PC-3 (cell line): ENCODE measurements at regions not wholly inside any gene's neighbourhood (a gene's known extent, or its start where the extent isn't known, plus 50 kb on each side); places are given as distances from the start of the nearest gene placed in this dataset.
A peak's percentile ranks its signal among the peaks of the same experiment; 100 is the strongest.

Experiments
- ATAC-seq: fragments of 200-7000 bp; cut with Tn5 transposase; 2 replicates; pipeline ENCODE4 v1.9.1; 2020; ENCODE audit warnings: mild to moderate bottlenecking, moderate library complexity
- BruUV-seq: library from RNA; stranded (reverse); fragments of 400-500 nt; replicated peaks from 2 replicates; lab custom pipeline; 2021; lab: Mats Ljungman, UMichigan
- CTCF ChIA-PET: fragments of 300-600 bp; sonication (Branson Sonifier 250); formaldehyde crosslinking; loops from one replicate; lab custom pipeline; 2022; ENCODE audit warnings: antibody characterized with exemption; lab: Charles Lee
- POLR2A ChIA-PET: fragments of 300-600 bp; sonication (Branson Sonifier 250); formaldehyde crosslinking; loops from one replicate; lab custom pipeline; 2022; ENCODE audit warnings: antibody characterized with exemption; ENCODE audit not compliant: unreplicated experiment; lab: Charles Lee
- DNase-seq: peaks from one replicate; pipeline ENCODE4 v3.0.0-alpha.2; 2015
- H2AFZ ChIP-seq: fragments of 300-600 bp; sonication (generic); 2 replicates; pipeline ENCODE4 v1.6.0; 2016; ENCODE audit warnings: antibody characterized with exemption, low read length
- H3F3A ChIP-seq: fragments of 300-600 bp; sonication (generic); one replicate; pipeline ENCODE4 v1.6.0; 2017; ENCODE audit warnings: antibody characterized with exemption, low read length, control low read depth, mild to moderate bottlenecking; ENCODE audit not compliant: unreplicated experiment
- H3K27ac ChIP-seq: fragments of 300-600 bp; sonication (generic); 2 replicates; pipeline ENCODE4 v1.5.1; 2016; ENCODE audit warnings: mild to moderate bottlenecking, low read length
- H3K27me3 ChIP-seq: fragments of 300-600 bp; sonication (generic); 2 replicates; pipeline ENCODE4 v1.6.1; 2016; ENCODE audit warnings: low read length, mixed read lengths
- H3K36me3 ChIP-seq: fragments of 300-600 bp; sonication (generic); 2 replicates; pipeline ENCODE4 v1.6.1; 2016; ENCODE audit warnings: low read depth, mixed run types, low read length, mixed read lengths
- H3K4me1 ChIP-seq: fragments of 300-600 bp; sonication (generic); 2 replicates; pipeline ENCODE4 v1.5.1; 2016; ENCODE audit warnings: low read length; ENCODE audit not compliant: insufficient read depth
- H3K4me2 ChIP-seq: fragments of 300-600 bp; sonication (generic); 2 replicates; pipeline ENCODE4 v1.6.0; 2016; ENCODE audit warnings: low read length
- H3K4me3 ChIP-seq: fragments of 300-600 bp; sonication (generic); 2 replicates; pipeline ENCODE4 v1.5.1; 2016; ENCODE audit warnings: mild to moderate bottlenecking, low read length, mixed read lengths
- H3K79me2 ChIP-seq: fragments of 300-600 bp; sonication (generic); 2 replicates; pipeline ENCODE4 v1.6.1; 2017; ENCODE audit warnings: low read length, mixed read lengths
- H3K9ac ChIP-seq: fragments of 300-600 bp; sonication (generic); 2 replicates; pipeline ENCODE4 v1.6.0; 2016; ENCODE audit warnings: mild to moderate bottlenecking, low read length
- H3K9me2 ChIP-seq: fragments of 300-600 bp; sonication (generic); replicated peaks from 2 replicates; pipeline ENCODE4 v1.6.1; 2016; ENCODE audit warnings: mixed run types, low read length, mixed read lengths
- H3K9me3 ChIP-seq: fragments of 300-600 bp; sonication (generic); 2 replicates; pipeline ENCODE4 v1.6.1; 2016; ENCODE audit warnings: low read length, mixed read lengths
- H4K20me1 ChIP-seq: fragments of 300-600 bp; sonication (generic); 2 replicates; pipeline ENCODE4 v1.6.1; 2016; ENCODE audit warnings: low read length, mixed read lengths
- CTCF ChIP-seq: fragments of 300-600 bp; sonication (generic); conservative IDR thresholded peaks from 2 replicates; pipeline ENCODE4 v1.5.1; 2017; ENCODE audit warnings: antibody characterized with exemption, low read depth, mild to moderate bottlenecking, low read length
- EZH2 ChIP-seq: fragments of 300-600 bp; sonication (generic); IDR thresholded peaks from one replicate; pipeline ENCODE4 v1.6.1; 2017; ENCODE audit warnings: antibody characterized with exemption, mild to moderate bottlenecking, low read length; ENCODE audit not compliant: unreplicated experiment
- EZH2phosphoT487 ChIP-seq: fragments of 300-600 bp; sonication (generic); IDR thresholded peaks from 2 replicates; pipeline ENCODE4 v1.6.1; 2018; ENCODE audit warnings: mild to moderate bottlenecking, antibody characterized with exemption, low read length, borderline replicate concordance
- intact Hi-C: fragments of 100-400 bp; cut with micrococcal nuclease; formaldehyde crosslinking; loops from 2 replicates; pipeline ENCODE4 v1.9.0; 2023

- BruUV-seq, result no TSS peak
- Histone ChIP-seq H3K36me3 (no peaks in the 10 kb centered on the region), H3K9ac (peak overlapping the region; percentile 80), H3K9me3 (no peaks in the 10 kb centered on the region), H3F3A (peaks cover 4% of the 10 kb centered on the region), H3K9me2 (no peaks in the 10 kb centered on the region), H3K79me2 (no peaks in the 10 kb centered on the region), H4K20me1 (no peaks in the 10 kb centered on the region), H3K27me3 (no peaks in the 10 kb centered on the region), H3K27ac (peak overlapping the region; percentile 97), H3K4me1 (peaks cover 55% of the 10 kb centered on the region), H3K4me3 (no peak overlapping the region), H2AFZ (no peak overlapping the region), H3K4me2 (peak overlapping the region; percentile 76)
- intact Hi-C loops, result no loop called here
- CTCF ChIA-PET, result no interaction called here
- POLR2A ChIA-PET, result no interaction called here
- ATAC-seq, result no peak
- DNase-seq, result peak; percentile 37
- TF ChIP-seq CTCF (no peak), EZH2 (no peak), EZH2phosphoT487 (no peak)
Measured at GRCh38 chr15:39204031-39204430, 376.8 kb upstream of the THBS1 start.

GRCh38 chr15:39205081-39205480 lies 375.8 kb upstream of the THBS1 start:
- Histone ChIP-seq H3K9me3 (no peaks in the 10 kb centered on the region), H3K4me3 (no peak overlapping the region), H3K4me1 (peaks cover 54% of the 10 kb centered on the region), H3K27me3 (no peaks in the 10 kb centered on the region), H3F3A (peaks cover 4% of the 10 kb centered on the region), H3K9me2 (no peaks in the 10 kb centered on the region), H3K79me2 (no peaks in the 10 kb centered on the region), H3K4me2 (no peak overlapping the region), H4K20me1 (no peaks in the 10 kb centered on the region), H3K9ac (no peak overlapping the region), H2AFZ (no peak overlapping the region), H3K36me3 (no peaks in the 10 kb centered on the region), H3K27ac (no peak overlapping the region; the same call in none of the 2 replicates)
- CTCF ChIA-PET, result no interaction called here
- intact Hi-C loops, result no loop called here
- TF ChIP-seq EZH2 (no peak), CTCF (no peak), EZH2phosphoT487 (no peak)
- BruUV-seq, result no TSS peak
- ATAC-seq (no peak), DNase-seq (no peak)
- POLR2A ChIA-PET, result no interaction called here

GRCh38 chr15:39205506-39206371 lies 375.1 kb upstream of the THBS1 start:
- TF ChIP-seq CTCF, result no peak
- TF ChIP-seq EZH2, result no peak
- TF ChIP-seq EZH2phosphoT487, result no peak
- Histone ChIP-seq H3K4me2 (no peak overlapping the region), H3K9me3 (no peaks in the 10 kb centered on the region), H3F3A (peaks cover 4% of the 10 kb centered on the region), H3K27me3 (no peaks in the 10 kb centered on the region), H3K4me1 (peaks cover 51% of the 10 kb centered on the region), H3K4me3 (no peak overlapping the region), H3K9ac (no peak overlapping the region), H3K27ac (no peak overlapping the region), H3K36me3 (0 out of 2 replicates have a peak, but pooled peaks cover under 1% of the 10 kb centered on the region), H4K20me1 (no peaks in the 10 kb centered on the region), H3K9me2 (no peaks in the 10 kb centered on the region), H2AFZ (no peak overlapping the region), H3K79me2 (no peaks in the 10 kb centered on the region)
- POLR2A ChIA-PET, result no interaction called here
- intact Hi-C loops, result no loop called here
- BruUV-seq, result no TSS peak
- no peak for ATAC-seq
- CTCF ChIA-PET, result no interaction called here
- DNase-seq, result no peak
